ENCODE measurements at regions not wholly inside any gene's neighbourhood (a gene's known extent, or its start where the extent isn't known, plus 50 kb on each side); places are given as distances from the start of the nearest gene placed in this dataset.

DNA sequence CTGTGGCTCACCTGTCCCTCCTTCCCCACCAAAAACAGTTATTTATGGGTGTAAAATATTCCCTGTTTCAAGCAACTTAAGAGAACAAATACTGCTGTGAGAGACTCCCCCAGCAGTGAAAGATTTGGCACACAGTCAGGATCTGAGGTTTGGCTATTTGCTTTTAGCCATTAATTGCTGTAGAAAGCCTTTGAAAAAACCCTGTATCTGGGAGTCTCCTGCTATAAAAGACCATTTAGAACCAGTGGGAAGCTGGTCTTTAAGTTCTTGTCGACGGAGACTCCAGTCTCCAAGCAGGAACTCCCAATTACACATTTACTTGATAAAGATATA, 55.1 kb upstream of the PCSK6 start:
- DNase-seq = no peak

DNA sequence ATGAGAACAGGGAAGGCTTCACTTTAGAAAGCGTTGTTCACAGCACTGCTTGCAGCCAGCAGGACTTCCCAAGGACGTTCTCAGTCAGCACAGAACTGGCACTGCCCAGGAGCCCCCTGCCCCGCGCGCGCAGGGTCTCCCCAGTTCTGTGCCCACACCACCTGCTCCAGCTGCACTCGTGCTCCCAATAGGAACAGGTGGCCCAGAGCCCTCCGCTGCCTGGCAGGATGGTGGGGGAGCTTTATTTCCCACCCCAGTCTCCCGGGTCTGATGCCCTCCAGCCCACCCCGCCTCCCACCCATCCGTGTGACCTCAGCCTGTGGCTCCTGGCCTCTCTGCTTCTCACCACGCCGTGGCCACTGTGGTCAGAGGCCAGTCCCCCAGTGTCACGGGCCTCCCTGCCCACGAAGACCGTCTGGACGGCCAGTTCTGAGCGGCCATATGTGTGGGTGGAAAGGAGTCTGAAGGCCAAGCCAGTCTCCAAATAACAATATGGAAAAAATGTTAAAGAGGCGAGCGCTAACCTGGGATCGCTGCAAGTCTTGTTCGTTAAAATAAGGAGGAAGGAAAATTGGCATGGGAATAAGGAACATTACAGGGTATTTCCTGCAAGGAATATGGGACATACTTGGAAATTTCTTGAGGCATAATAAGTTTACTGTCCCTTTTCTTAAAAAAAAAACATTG, 54.6 kb upstream of the PCSK6 start:
- no peak overlapping the region for H3K4ac ChIP-seq (ENCODE audit: low read depth, low read length)
- DNase-seq = no peak
- no peak overlapping the region for H2BK120ac ChIP-seq (ENCODE audit: insufficient read depth, low read length, poor library complexity)
- peaks cover 3% of the 10 kb centered on the region for H3K9me3 ChIP-seq (ENCODE audit: insufficient read depth, low read depth, low read length)
- no peak overlapping the region for H3K9ac ChIP-seq (ENCODE audit: low read length)
- no peaks in the 10 kb centered on the region for H3K27me3 ChIP-seq (ENCODE audit: insufficient read depth, low read length)
- H3K27ac ChIP-seq (ENCODE audit: low read depth, low read length) = no peak overlapping the region
- no peak overlapping the region for H4K12ac ChIP-seq (ENCODE audit: low read depth, low read length)
- no peaks in the 10 kb centered on the region for H3K36me3 ChIP-seq (ENCODE audit: control insufficient read depth in 1 of 2, insufficient read depth in 2 of 2, low read length in 2 of 2)
- no peak overlapping the region for H4K91ac ChIP-seq (ENCODE audit: low read depth, low read length)
- H2BK12ac ChIP-seq (ENCODE audit: low read length) = no peak overlapping the region
- H3K79me2 ChIP-seq (ENCODE audit: control insufficient read depth, insufficient read depth, low read length, poor library complexity) = no peaks in the 10 kb centered on the region
- no peak overlapping the region for H2BK5ac ChIP-seq (ENCODE audit: low read depth, low read length, poor library complexity)
- H4K8ac ChIP-seq (ENCODE audit: low read depth, low read length) = no peak overlapping the region
- H3K4me3 ChIP-seq (ENCODE audit: low read depth, low read length) = no peak overlapping the region
- no peak overlapping the region for H2AK5ac ChIP-seq (ENCODE audit: low read length)
- H3K79me1 ChIP-seq (ENCODE audit: low read length) = no peaks in the 10 kb centered on the region
- H2AFZ ChIP-seq (ENCODE audit: insufficient read depth, low read length, poor library complexity) = no peak overlapping the region
- no peak overlapping the region for H3K23ac ChIP-seq (ENCODE audit: low read length)
- no peak overlapping the region for H3K4me2 ChIP-seq (ENCODE audit: low read length)
- no peak overlapping the region for H3K14ac ChIP-seq (ENCODE audit: low read length)
- WGBS (ENCODE audit: extremely low coverage, insufficient coverage, insufficient read length) = no CpG with 5 or more reads among the region's 22 CpGs
- H3K18ac ChIP-seq (ENCODE audit: low read length) = no peak overlapping the region
- H3K4me1 ChIP-seq (ENCODE audit: control insufficient read depth in 1 of 2, insufficient read depth in 2 of 2, low read length in 2 of 2) = no peaks in the 10 kb centered on the region

More for the DNA sequence above, 55.1 kb upstream of the PCSK6 start:
- H3K79me1 ChIP-seq (ENCODE audit: low read length) = no peaks in the 10 kb centered on the region
- no peaks in the 10 kb centered on the region for H3K27me3 ChIP-seq (ENCODE audit: insufficient read depth, low read length)
- no peak overlapping the region for H2BK120ac ChIP-seq (ENCODE audit: insufficient read depth, low read length, poor library complexity)
- H3K18ac ChIP-seq (ENCODE audit: low read length) = no peak overlapping the region
- no peak overlapping the region for H3K9ac ChIP-seq (ENCODE audit: low read length)
- H3K4me3 ChIP-seq (ENCODE audit: low read depth, low read length) = no peak overlapping the region
- WGBS (ENCODE audit: extremely low coverage, insufficient coverage, insufficient read length) = no CpG with 5 or more reads among the region's 2 CpGs
- H4K8ac ChIP-seq (ENCODE audit: low read depth, low read length) = no peak overlapping the region
- H3K14ac ChIP-seq (ENCODE audit: low read length) = no peak overlapping the region
- H3K36me3 ChIP-seq (ENCODE audit: control insufficient read depth in 1 of 2, insufficient read depth in 2 of 2, low read length in 2 of 2) = no peaks in the 10 kb centered on the region
- no peak overlapping the region for H3K4me2 ChIP-seq (ENCODE audit: low read length)
- H3K79me2 ChIP-seq (ENCODE audit: control insufficient read depth, insufficient read depth, low read length, poor library complexity) = no peaks in the 10 kb centered on the region
- no peak overlapping the region for H3K4ac ChIP-seq (ENCODE audit: low read depth, low read length)
- H3K4me1 ChIP-seq (ENCODE audit: control insufficient read depth in 1 of 2, insufficient read depth in 2 of 2, low read length in 2 of 2) = no peaks in the 10 kb centered on the region
- H3K23ac ChIP-seq (ENCODE audit: low read length) = no peak overlapping the region
- no peak overlapping the region for H2AK5ac ChIP-seq (ENCODE audit: low read length)
- H2BK5ac ChIP-seq (ENCODE audit: low read depth, low read length, poor library complexity) = no peak overlapping the region
- no peak overlapping the region for H2BK12ac ChIP-seq (ENCODE audit: low read length)
- H2AFZ ChIP-seq (ENCODE audit: insufficient read depth, low read length, poor library complexity) = no peak overlapping the region
- H3K9me3 ChIP-seq (ENCODE audit: insufficient read depth, low read depth, low read length) = peaks cover 3% of the 10 kb centered on the region
- no peak overlapping the region for H4K12ac ChIP-seq (ENCODE audit: low read depth, low read length)
- H3K27ac ChIP-seq (ENCODE audit: low read depth, low read length) = no peak overlapping the region
- no peak overlapping the region for H4K91ac ChIP-seq (ENCODE audit: low read depth, low read length)

DNA sequence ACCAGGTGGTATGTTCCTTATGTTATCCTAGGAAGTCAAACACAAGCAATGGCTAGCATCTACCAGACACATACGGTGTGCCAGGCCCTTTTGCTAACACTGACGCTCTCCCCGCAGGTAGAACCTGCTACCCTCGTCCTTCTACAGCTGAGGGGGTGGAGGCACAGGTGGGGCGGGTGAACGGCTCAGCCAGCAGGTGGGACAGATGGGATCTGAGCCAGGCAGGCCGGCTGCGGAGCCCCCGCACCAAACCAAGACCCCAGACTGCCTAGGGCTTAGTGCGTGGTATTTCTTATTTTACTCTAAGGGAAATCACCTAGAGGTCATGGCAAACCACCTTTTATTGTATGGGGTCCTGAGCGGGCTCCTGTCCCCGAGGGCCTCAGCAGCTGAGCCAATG, 53.9 kb upstream of the PCSK6 start:
- no peaks in the 10 kb centered on the region for H3K27me3 ChIP-seq (ENCODE audit: insufficient read depth, low read length)
- no peak overlapping the region for H4K8ac ChIP-seq (ENCODE audit: low read depth, low read length)
- no peak overlapping the region for H3K14ac ChIP-seq (ENCODE audit: low read length)
- H3K79me2 ChIP-seq (ENCODE audit: control insufficient read depth, insufficient read depth, low read length, poor library complexity) = no peaks in the 10 kb centered on the region
- H2BK120ac ChIP-seq (ENCODE audit: insufficient read depth, low read length, poor library complexity) = no peak overlapping the region
- no peak for DNase-seq
- no peak overlapping the region for H2AFZ ChIP-seq (ENCODE audit: insufficient read depth, low read length, poor library complexity)
- no peak overlapping the region for H3K9ac ChIP-seq (ENCODE audit: low read length)
- H4K91ac ChIP-seq (ENCODE audit: low read depth, low read length) = no peak overlapping the region
- no peak overlapping the region for H2BK5ac ChIP-seq (ENCODE audit: low read depth, low read length, poor library complexity)
- H3K79me1 ChIP-seq (ENCODE audit: low read length) = no peaks in the 10 kb centered on the region
- no peak overlapping the region for H4K12ac ChIP-seq (ENCODE audit: low read depth, low read length)
- H3K23ac ChIP-seq (ENCODE audit: low read length) = no peak overlapping the region
- WGBS (ENCODE audit: extremely low coverage, insufficient coverage, insufficient read length) = no CpG with 5 or more reads among the region's 12 CpGs
- peaks cover 3% of the 10 kb centered on the region for H3K9me3 ChIP-seq (ENCODE audit: insufficient read depth, low read depth, low read length)
- H3K4me2 ChIP-seq (ENCODE audit: low read length) = no peak overlapping the region
- H3K4me1 ChIP-seq (ENCODE audit: control insufficient read depth in 1 of 2, insufficient read depth in 2 of 2, low read length in 2 of 2) = no peaks in the 10 kb centered on the region
- H2AK5ac ChIP-seq (ENCODE audit: low read length) = no peak overlapping the region
- H3K18ac ChIP-seq (ENCODE audit: low read length) = no peak overlapping the region
- H3K27ac ChIP-seq (ENCODE audit: low read depth, low read length) = no peak overlapping the region
- no peaks in the 10 kb centered on the region for H3K36me3 ChIP-seq (ENCODE audit: control insufficient read depth in 1 of 2, insufficient read depth in 2 of 2, low read length in 2 of 2)
- H3K4me3 ChIP-seq (ENCODE audit: low read depth, low read length) = no peak overlapping the region
- no peak overlapping the region for H3K4ac ChIP-seq (ENCODE audit: low read depth, low read length)
- no peak overlapping the region for H2BK12ac ChIP-seq (ENCODE audit: low read length)

DNA sequence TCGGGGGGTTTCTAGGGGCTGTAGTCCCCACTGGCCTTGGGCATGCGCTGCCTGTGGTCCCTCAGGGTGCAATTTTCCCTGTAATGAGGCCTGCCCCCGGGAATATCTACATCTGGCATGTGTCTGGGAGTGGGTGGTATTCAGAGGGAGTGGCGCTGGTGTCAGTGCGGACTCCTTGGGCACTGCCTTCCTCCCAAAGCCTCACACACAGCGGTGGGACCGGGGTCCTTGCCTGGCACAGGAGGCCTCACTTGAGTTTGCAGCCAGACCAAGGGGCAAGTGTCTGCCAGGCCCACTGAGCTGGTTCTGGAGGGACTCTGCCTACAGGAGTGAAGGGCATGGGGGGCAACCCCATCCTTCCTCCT, 53.5 kb upstream of the PCSK6 start:
- no peak overlapping the region for H2BK120ac ChIP-seq (ENCODE audit: insufficient read depth, low read length, poor library complexity)
- H4K91ac ChIP-seq (ENCODE audit: low read depth, low read length) = no peak overlapping the region
- no peak overlapping the region for H3K14ac ChIP-seq (ENCODE audit: low read length)
- H4K12ac ChIP-seq (ENCODE audit: low read depth, low read length) = no peak overlapping the region
- H3K4ac ChIP-seq (ENCODE audit: low read depth, low read length) = no peak overlapping the region
- no peak overlapping the region for H3K4me2 ChIP-seq (ENCODE audit: low read length)
- H2BK12ac ChIP-seq (ENCODE audit: low read length) = no peak overlapping the region
- no peak overlapping the region for H2AK5ac ChIP-seq (ENCODE audit: low read length)
- H3K4me3 ChIP-seq (ENCODE audit: low read depth, low read length) = no peak overlapping the region
- no peak for DNase-seq
- H3K23ac ChIP-seq (ENCODE audit: low read length) = no peak overlapping the region
- H3K36me3 ChIP-seq (ENCODE audit: control insufficient read depth in 1 of 2, insufficient read depth in 2 of 2, low read length in 2 of 2) = no peaks in the 10 kb centered on the region
- no peaks in the 10 kb centered on the region for H3K79me1 ChIP-seq (ENCODE audit: low read length)
- no peak overlapping the region for H4K8ac ChIP-seq (ENCODE audit: low read depth, low read length)
- no peak overlapping the region for H2AFZ ChIP-seq (ENCODE audit: insufficient read depth, low read length, poor library complexity)
- H3K27me3 ChIP-seq (ENCODE audit: insufficient read depth, low read length) = no peaks in the 10 kb centered on the region
- no peak overlapping the region for H2BK5ac ChIP-seq (ENCODE audit: low read depth, low read length, poor library complexity)
- H3K9ac ChIP-seq (ENCODE audit: low read length) = no peak overlapping the region
- no peaks in the 10 kb centered on the region for H3K79me2 ChIP-seq (ENCODE audit: control insufficient read depth, insufficient read depth, low read length, poor library complexity)
- WGBS (ENCODE audit: extremely low coverage, insufficient coverage, insufficient read length) = no CpG with 5 or more reads among the region's 7 CpGs
- no peak overlapping the region for H3K18ac ChIP-seq (ENCODE audit: low read length)
- no peak overlapping the region for H3K27ac ChIP-seq (ENCODE audit: low read depth, low read length)
- H3K9me3 ChIP-seq (ENCODE audit: insufficient read depth, low read depth, low read length) = peaks cover 3% of the 10 kb centered on the region
- H3K4me1 ChIP-seq (ENCODE audit: control insufficient read depth in 1 of 2, insufficient read depth in 2 of 2, low read length in 2 of 2) = no peaks in the 10 kb centered on the region
